AG10803 (cell line): ENCODE measurements at regions not wholly inside any gene's neighbourhood (a gene's known extent, or its start where the extent isn't known, plus 50 kb on each side); places are given as distances from the start of the nearest gene placed in this dataset.
A peak's percentile ranks its signal among the peaks of the same experiment; 100 is the strongest.

ENCODE experiments used
- DNase-seq: peaks from one replicate; pipeline ENCODE4 v3.0.0; 2010; ENCODE audit warnings: low read depth
- H3K4me3 ChIP-seq: 2 replicates; pipeline ENCODE4 v1.5.1; 2011; ENCODE audit warnings: mild to moderate bottlenecking, low read length, control low read depth
- TF ChIP-seq, protein P1 (sequence below): conservative IDR thresholded peaks from 2 replicates; pipeline ENCODE4 v1.5.1; 2011; ENCODE audit warnings: mild to moderate bottlenecking, low read length, control low read depth, inconsistent platforms

- TF ChIP-seq, protein P1, sequence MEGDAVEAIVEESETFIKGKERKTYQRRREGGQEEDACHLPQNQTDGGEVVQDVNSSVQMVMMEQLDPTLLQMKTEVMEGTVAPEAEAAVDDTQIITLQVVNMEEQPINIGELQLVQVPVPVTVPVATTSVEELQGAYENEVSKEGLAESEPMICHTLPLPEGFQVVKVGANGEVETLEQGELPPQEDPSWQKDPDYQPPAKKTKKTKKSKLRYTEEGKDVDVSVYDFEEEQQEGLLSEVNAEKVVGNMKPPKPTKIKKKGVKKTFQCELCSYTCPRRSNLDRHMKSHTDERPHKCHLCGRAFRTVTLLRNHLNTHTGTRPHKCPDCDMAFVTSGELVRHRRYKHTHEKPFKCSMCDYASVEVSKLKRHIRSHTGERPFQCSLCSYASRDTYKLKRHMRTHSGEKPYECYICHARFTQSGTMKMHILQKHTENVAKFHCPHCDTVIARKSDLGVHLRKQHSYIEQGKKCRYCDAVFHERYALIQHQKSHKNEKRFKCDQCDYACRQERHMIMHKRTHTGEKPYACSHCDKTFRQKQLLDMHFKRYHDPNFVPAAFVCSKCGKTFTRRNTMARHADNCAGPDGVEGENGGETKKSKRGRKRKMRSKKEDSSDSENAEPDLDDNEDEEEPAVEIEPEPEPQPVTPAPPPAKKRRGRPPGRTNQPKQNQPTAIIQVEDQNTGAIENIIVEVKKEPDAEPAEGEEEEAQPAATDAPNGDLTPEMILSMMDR: no peak
- H3K4me3 ChIP-seq: no peak overlapping the region
- no peak for DNase-seq
These were observed 111.2 kb upstream of the MBNL2 start for GRCh38 chr13:97110936-97111335.

DNA sequence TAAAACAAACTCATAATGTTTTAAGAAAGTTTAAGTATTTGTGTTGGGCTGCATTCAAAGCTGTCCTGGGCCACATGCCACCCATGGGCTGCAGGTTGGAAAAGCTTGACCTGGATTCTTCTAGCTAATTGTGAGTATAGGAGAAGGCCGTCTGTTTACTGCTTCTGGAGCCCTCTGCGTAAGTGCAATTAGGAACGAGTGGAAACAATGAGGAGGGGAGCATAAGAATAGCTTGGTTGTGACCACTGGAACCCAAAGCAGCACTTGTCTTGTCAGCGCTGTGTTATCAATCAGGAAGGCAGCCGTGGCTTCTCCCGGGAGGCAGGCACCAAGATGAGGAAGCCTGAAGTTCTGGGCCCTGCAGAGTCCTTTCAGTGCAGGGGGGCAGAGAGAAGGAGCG, 110.4 kb upstream of the MBNL2 start:
- TF ChIP-seq, protein P1: no peak
- no peak for DNase-seq
- H3K4me3 ChIP-seq: no peak overlapping the region

DNA sequence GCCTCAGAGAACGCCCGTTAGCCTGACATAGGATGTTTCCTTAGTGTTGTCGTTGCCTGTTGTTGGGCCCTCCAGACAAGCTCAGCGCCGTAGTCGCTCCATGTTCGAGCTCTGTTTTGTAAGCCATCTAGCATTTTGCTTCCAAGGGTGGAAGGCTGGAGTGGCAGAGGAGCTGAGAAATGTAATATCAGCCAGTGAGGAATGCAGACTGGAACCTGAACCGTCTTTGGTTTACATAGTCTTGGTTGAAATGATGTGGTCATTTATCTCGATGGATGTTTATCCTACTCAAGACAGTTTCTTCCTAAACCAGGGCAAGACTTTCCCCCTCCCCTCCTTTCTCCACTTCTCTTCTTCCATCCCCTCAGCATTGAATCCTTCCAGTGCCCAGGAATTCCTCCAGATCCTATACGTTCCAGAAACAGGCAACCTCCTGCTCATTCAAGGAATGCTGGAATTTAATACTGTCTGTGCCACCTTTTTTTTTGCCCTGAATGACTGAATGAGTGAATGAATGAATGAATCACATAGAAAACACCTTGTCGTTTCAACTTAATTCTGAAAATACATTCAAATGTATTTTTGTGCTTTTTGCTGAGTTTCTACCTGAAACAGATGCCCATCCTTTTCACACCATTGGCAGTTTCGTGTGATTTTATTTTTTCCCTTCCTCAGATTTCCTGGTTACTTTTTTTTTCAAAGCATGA, 109.5 kb upstream of the MBNL2 start:
- no peak for DNase-seq
- TF ChIP-seq, protein P1: no peak
- H3K4me3 ChIP-seq: no peak overlapping the region

DNA sequence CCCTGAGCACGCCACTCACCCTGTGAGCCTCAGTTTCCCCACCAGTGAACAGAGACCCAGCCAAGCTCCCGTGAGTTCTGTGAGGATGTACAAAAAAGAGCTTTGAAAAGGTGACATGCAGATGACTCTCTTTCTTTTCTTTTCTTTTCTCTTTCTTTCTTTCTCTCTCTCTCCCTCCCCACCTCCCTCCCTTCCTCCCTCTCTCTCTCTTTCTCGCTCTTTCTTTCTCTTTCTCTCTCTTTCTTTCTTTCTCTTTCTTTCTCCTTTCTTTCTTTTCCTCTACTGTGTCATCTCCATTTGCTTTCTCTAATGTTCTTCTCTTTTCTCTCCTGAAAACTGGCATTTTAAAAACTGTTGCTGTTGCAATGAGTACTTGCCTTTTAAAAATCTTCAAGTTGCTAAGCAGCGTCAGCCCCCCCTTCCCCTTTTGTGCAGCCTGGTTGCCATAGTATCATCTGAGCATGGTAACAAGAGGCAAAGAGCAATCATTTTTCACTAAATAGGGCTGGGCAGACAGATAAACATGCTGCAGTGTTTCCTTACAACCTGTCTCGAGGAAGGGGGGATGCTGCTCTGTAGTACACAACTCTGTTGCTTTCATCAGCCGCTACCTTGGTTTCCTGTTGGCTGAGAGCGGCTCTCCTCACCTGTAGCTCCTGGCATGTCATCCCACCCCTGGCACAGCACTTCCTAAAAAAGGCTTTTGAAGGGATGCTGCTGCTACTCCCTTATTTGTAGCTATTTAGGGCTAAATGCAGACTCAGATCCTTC, 108.7 kb upstream of the MBNL2 start:
- no peak overlapping the region for H3K4me3 ChIP-seq
- DNase-seq: peak; percentile 15
- TF ChIP-seq, protein P1: no peak

- H3K4me3 ChIP-seq: no peak overlapping the region
- no peak for DNase-seq
These were observed 107.5 kb upstream of the MBNL2 start for GRCh38 chr13:97114651-97115050.

DNA sequence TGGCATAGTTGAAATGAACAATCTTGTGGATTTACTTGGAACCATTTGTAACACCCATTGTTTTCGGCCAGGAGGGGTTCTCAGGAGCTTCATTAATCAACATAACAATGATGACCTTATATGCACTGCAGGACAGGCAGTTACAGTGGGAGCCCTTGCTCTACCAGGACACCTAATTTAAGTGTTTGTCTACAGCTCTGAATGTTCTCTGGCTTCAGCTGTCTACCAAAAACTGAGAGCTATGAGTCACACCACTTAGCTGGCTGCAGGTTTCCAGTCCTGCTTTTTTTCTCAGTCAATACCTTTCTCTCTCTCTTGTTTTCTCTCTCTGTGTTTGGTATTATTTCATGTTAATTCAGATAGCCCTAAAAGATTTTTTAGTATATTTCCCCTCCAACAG, 105.4 kb upstream of the MBNL2 start:
- TF ChIP-seq, protein P1: no peak
- DNase-seq: peak; percentile 33
- H3K4me3 ChIP-seq: no peak overlapping the region

More at GRCh38 chr13:97114651-97115050, 107.5 kb upstream of the MBNL2 start:
- TF ChIP-seq, protein P1: no peak

GRCh38 chr13:97117388-97117910, 104.7 kb upstream of the MBNL2 start:
- DNase-seq: no peak
- TF ChIP-seq, protein P1: no peak
- no peak overlapping the region for H3K4me3 ChIP-seq
